Neural cell (in vitro differentiated cells): ENCODE measurements at regions not wholly inside any gene's neighbourhood (a gene's known extent, or its start where the extent isn't known, plus 50 kb on each side); places are given as distances from the start of the nearest gene placed in this dataset.

Experiments
- H2AFZ ChIP-seq: fragments of 200-600, 300-800 bp; sonication (generic), shearing (Covaris generic); 2 replicates; pipeline ENCODE4 v1.6.0; 2014; ENCODE audit warnings: low read depth, mild to moderate bottlenecking, antibody characterized with exemption, low read length, moderate library complexity
- H3F3A ChIP-seq: fragments of 200-600 bp; shearing (Covaris generic); 2 replicates; pipeline ENCODE4 v1.6.1; 2016; ENCODE audit warnings: mild to moderate bottlenecking, moderate library complexity, mixed read lengths, antibody characterized with exemption, low read length; ENCODE audit not compliant: insufficient read depth, poor library complexity, severe bottlenecking
- H3K27ac ChIP-seq: fragments of 200-600, 300-800 bp; sonication (generic), shearing (Covaris generic); 2 replicates; pipeline ENCODE4 v1.5.1; 2014; ENCODE audit warnings: mild to moderate bottlenecking, low read length, moderate library complexity
- H3K27me3 ChIP-seq: fragments of 300-800, 200-600 bp; sonication (generic), shearing (Covaris generic); 2 replicates; pipeline ENCODE4 v1.6.0; 2014; ENCODE audit warnings: mild to moderate bottlenecking, low read depth, low read length, moderate library complexity; ENCODE audit not compliant: insufficient read depth
- H3K36me3 ChIP-seq: fragments of 300-800, 200-600 bp; sonication (generic), shearing (Covaris generic); 2 replicates; pipeline ENCODE4 v1.5.1; 2014; ENCODE audit warnings: mild to moderate bottlenecking, antibody characterized with exemption, low read length, moderate library complexity; ENCODE audit not compliant: insufficient read depth
- H3K4me2 ChIP-seq: fragments of 300-800, 200-600 bp; sonication (generic), shearing (Covaris generic); 2 replicates; pipeline ENCODE4 v1.6.0; 2014; ENCODE audit warnings: mild to moderate bottlenecking, low read length
- H3K4me3 ChIP-seq: fragments of 300-800, 200-600 bp; sonication (generic), shearing (Covaris generic); 2 replicates; pipeline ENCODE4 v1.5.1; 2014; ENCODE audit warnings: mild to moderate bottlenecking, low read length, moderate library complexity
- H3K79me2 ChIP-seq: fragments of 200-600 bp; shearing (Covaris generic); replicated peaks from 2 replicates; pipeline ENCODE4 v1.6.0; 2014; ENCODE audit warnings: mild to moderate bottlenecking, low read length, moderate library complexity; ENCODE audit not compliant: insufficient read depth
- H3K9ac ChIP-seq: fragments of 300-800, 200-600 bp; sonication (generic), shearing (Covaris generic); 2 replicates; pipeline ENCODE4 v1.6.1; 2016; ENCODE audit warnings: mild to moderate bottlenecking, low read length, mixed read lengths
- H3K9me2 ChIP-seq: fragments of 200-600 bp; shearing (Covaris generic); 2 replicates; pipeline ENCODE4 v1.6.1; 2016; ENCODE audit warnings: mild to moderate bottlenecking, low read length, mixed read lengths; ENCODE audit not compliant: insufficient read depth
- H3K9me3 ChIP-seq: fragments of 200-600, 300-800 bp; sonication (generic), shearing (Covaris generic); 2 replicates; pipeline ENCODE4 v1.6.1; 2016; ENCODE audit warnings: mild to moderate bottlenecking, mixed run types, low read length, moderate library complexity, mixed read lengths
- H4K20me1 ChIP-seq: fragments of 200-600 bp; shearing (Covaris generic); 2 replicates; pipeline ENCODE4 v1.6.1; 2016; ENCODE audit warnings: mild to moderate bottlenecking, mixed run types; ENCODE audit not compliant: insufficient read depth
- CTCF ChIP-seq: fragments of 450-650 bp; IDR thresholded peaks from 2 replicates; pipeline ENCODE4 v1.5.1; 2014; ENCODE audit warnings: antibody characterized with exemption, mild to moderate bottlenecking, moderate library complexity; ENCODE audit not compliant: poor library complexity, severe bottlenecking
- EP300 ChIP-seq: fragments of 450-650 bp; conservative IDR thresholded peaks from 2 replicates; pipeline ENCODE4 v1.6.1; 2014; ENCODE audit warnings: antibody characterized with exemption, mild to moderate bottlenecking, moderate library complexity; ENCODE audit not compliant: poor library complexity, severe bottlenecking
- EZH2 ChIP-seq: fragments of 200-600, 300-800 bp; shearing (Covaris generic), sonication (generic); IDR thresholded peaks from 2 replicates; pipeline ENCODE4 v1.6.1; 2014; ENCODE audit warnings: antibody characterized with exemption, low read length, borderline replicate concordance, mild to moderate bottlenecking; ENCODE audit not compliant: insufficient read depth, poor library complexity, severe bottlenecking
- MXI1 ChIP-seq: fragments of 450-650 bp; conservative IDR thresholded peaks from 2 replicates; pipeline ENCODE4 v1.6.1; 2014; ENCODE audit warnings: antibody characterized with exemption, mild to moderate bottlenecking; ENCODE audit not compliant: poor library complexity, severe bottlenecking
- POLR2AphosphoS5 ChIP-seq: IDR thresholded peaks from 2 replicates; pipeline ENCODE4 v1.6.1; 2012
- RAD21 ChIP-seq: fragments of 450-650 bp; conservative IDR thresholded peaks from 2 replicates; pipeline ENCODE4 v1.6.1; 2014; ENCODE audit warnings: antibody characterized with exemption, mild to moderate bottlenecking, moderate library complexity
- REST ChIP-seq: IDR thresholded peaks from 2 replicates; pipeline ENCODE4 v1.6.1; 2012; ENCODE audit warnings: borderline replicate concordance
- SMC3 ChIP-seq: fragments of 450-650 bp; conservative IDR thresholded peaks from 2 replicates; pipeline ENCODE4 v1.6.1; 2014; ENCODE audit warnings: antibody characterized with exemption, mild to moderate bottlenecking, moderate library complexity; ENCODE audit not compliant: poor library complexity
- TAF1 ChIP-seq: IDR thresholded peaks from 2 replicates; pipeline ENCODE4 v1.6.1; 2012; ENCODE audit warnings: low read depth

- Histone ChIP-seq H3K9me2 (no peaks in the 10 kb centered on the region), H3K9ac (no peak overlapping the region), H3K4me2 (no peak overlapping the region), H3K27ac (no peak overlapping the region), H3K27me3 (no peaks in the 10 kb centered on the region), H3K4me3 (no peak overlapping the region), H3F3A (no peaks in the 10 kb centered on the region), H4K20me1 (no peaks in the 10 kb centered on the region), H2AFZ (no peak overlapping the region), H3K9me3 (no peaks in the 10 kb centered on the region), H3K36me3 (no peaks in the 10 kb centered on the region), H3K79me2 (no peaks in the 10 kb centered on the region)
- no peak for TF ChIP-seq MXI1
- no peak for TF ChIP-seq TAF1
- TF ChIP-seq SMC3 = no peak
- no peak for TF ChIP-seq EZH2
- no peak for TF ChIP-seq POLR2AphosphoS5
- TF ChIP-seq RAD21 = no peak
- no peak for TF ChIP-seq CTCF
- no peak for TF ChIP-seq REST
- no peak for TF ChIP-seq EP300
These were observed 202.8 kb downstream of the NMUR2 start for GRCh38 chr5:152202321-152202720.

GRCh38 chr5:152193391-152194107 lies 211.5 kb downstream of the NMUR2 start:
- no peaks in the 10 kb centered on the region for H4K20me1 ChIP-seq
- no peaks in the 10 kb centered on the region for H3K9me2 ChIP-seq
- no peak overlapping the region for H3K9ac ChIP-seq
- H3K36me3 ChIP-seq = no peaks in the 10 kb centered on the region
- no peaks in the 10 kb centered on the region for H3K27me3 ChIP-seq
- H3F3A ChIP-seq = no peaks in the 10 kb centered on the region
- H2AFZ ChIP-seq = no peak overlapping the region
- no peak overlapping the region for H3K4me3 ChIP-seq
- TF ChIP-seq CTCF = no peak
- TF ChIP-seq SMC3 = no peak
- TF ChIP-seq TAF1 = no peak
- no peak for TF ChIP-seq EP300
- TF ChIP-seq REST = no peak
- TF ChIP-seq MXI1 = no peak
- TF ChIP-seq EZH2 = no peak
- no peak for TF ChIP-seq RAD21
- no peak for TF ChIP-seq POLR2AphosphoS5
- H3K79me2 ChIP-seq = no peaks in the 10 kb centered on the region
- no peak overlapping the region for H3K27ac ChIP-seq
- H3K4me2 ChIP-seq = no peak overlapping the region
- no peaks in the 10 kb centered on the region for H3K9me3 ChIP-seq
